Gastrocnemius medialis (tissue), 4 donors: ENCODE measurements at regions not wholly inside any gene's neighbourhood (a gene's known extent, or its start where the extent isn't known, plus 50 kb on each side); places are given as distances from the start of the nearest gene placed in this dataset.

ENCODE experiments used
- ATAC-seq, 2 donors: fragments of 150-250 bp; one replicate each; pipeline ENCODE4 v1.9.1; 2016
- DNase-seq, 2 donors: peaks; one replicate each; pipeline ENCODE4 v3.0.0-alpha.2; 2019
- H3K27ac ChIP-seq, 4 donors: fragments of 200-600 bp; sonication (generic); 1 replicate in 1 of 4; 2 replicates in 3 of 4; pipeline ENCODE4 v1.5.1; 2016 to 2018; ENCODE audit warnings: mild to moderate bottlenecking in 2 of 4, moderate library complexity in 1 of 4
- H3K27me3 ChIP-seq, 3 donors: fragments of 200-600 bp; sonication (generic) in 2 of 3; 1 replicate in 1 of 3; 2 replicates in 2 of 3; pipeline versions ENCODE4 v1.5.1 to v1.6.0; 2016 to 2019; ENCODE audit warnings: mild to moderate bottlenecking in 1 of 3, moderate library complexity in 1 of 3
- H3K36me3 ChIP-seq, 2 donors: fragments of 200-600 bp; sonication (generic) in 1 of 2; one replicate each; pipeline ENCODE4 v1.5.1; 2017 to 2018
- H3K4me1 ChIP-seq, 2 donors: fragments of 200-600 bp; sonication (generic) in 1 of 2; one replicate each; pipeline ENCODE4 v1.5.1; 2016 to 2017; ENCODE audit warnings: mild to moderate bottlenecking in 2 of 2
- H3K4me3 ChIP-seq, 4 donors: fragments of 200-600 bp; sonication (generic) in 3 of 4; 1 replicate in 1 of 4; 2 replicates in 3 of 4; pipeline ENCODE4 v1.5.1; 2016 to 2019; ENCODE audit warnings: mild to moderate bottlenecking in 2 of 4
- H3K9me3 ChIP-seq, 3 donors: fragments of 200-600 bp; sonication (generic) in 2 of 3; 1 replicate in 1 of 3; 2 replicates in 2 of 3; pipeline ENCODE4 v1.5.1; 2016 to 2019
- POLR2A ChIP-seq, 2 donors: fragments of 450-650 bp; IDR thresholded peaks; one replicate each; pipeline ENCODE4 v1.6.1; 2017; ENCODE audit warnings: antibody characterized with exemption in 2 of 2, mild to moderate bottlenecking in 2 of 2, moderate library complexity in 2 of 2
- in situ Hi-C, 4 donors: fragments of 200-750 bp; cut with MboI; loops; one replicate each; pipeline versions ENCODE4 v1.15.0 to v1.8.0; 2017; ENCODE audit warnings: low sequenced_read_pairs in 4 of 4
- intact Hi-C: fragments of 100-400 bp; cut with DNase I; formaldehyde crosslinking; loops from one replicate; pipeline ENCODE4 v1.15.1; 2023; ENCODE audit warnings: low total_unique reads
- TF ChIP-seq, protein P1 (sequence below), 5 experiments: fragments of 450-650 bp in 3 of 5; fragments of 200-600 bp in 2 of 5; sonication (generic) in 2 of 5; IDR thresholded peaks in 4 of 5; conservative IDR thresholded peaks in 1 of 5; 1 replicate in 4 of 5; 2 replicates in 1 of 5; pipeline ENCODE4 v1.5.1; 2016 to 2019; ENCODE audit warnings: antibody characterized with exemption in 5 of 5, mild to moderate bottlenecking in 3 of 5, moderate library complexity in 3 of 5

DNA sequence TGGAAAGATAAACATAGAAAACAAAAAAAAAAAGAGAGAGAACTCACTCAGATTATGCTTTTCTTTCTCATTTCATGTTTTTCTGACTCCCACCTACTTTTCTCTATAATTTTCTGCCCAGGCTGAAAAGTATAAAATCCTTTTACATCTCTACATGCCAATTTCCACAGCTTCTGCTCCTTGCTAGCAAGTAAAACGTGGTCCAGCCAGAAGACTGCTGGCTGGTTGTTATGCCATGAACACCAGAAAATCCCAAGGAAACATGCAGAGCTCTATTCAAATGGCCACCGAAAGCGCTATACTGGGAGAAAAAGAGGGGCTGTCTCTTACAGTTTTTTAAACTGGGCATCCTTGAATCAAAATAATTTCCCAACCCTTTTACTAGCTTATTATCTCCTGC, 512.8 kb upstream of the ID4 start:
- in situ Hi-C loops, result no loop called here
- no peaks in the 10 kb centered on the region for H3K4me1 ChIP-seq
- no peaks in the 10 kb centered on the region for H3K27me3 ChIP-seq
- TF ChIP-seq, protein P1, sequence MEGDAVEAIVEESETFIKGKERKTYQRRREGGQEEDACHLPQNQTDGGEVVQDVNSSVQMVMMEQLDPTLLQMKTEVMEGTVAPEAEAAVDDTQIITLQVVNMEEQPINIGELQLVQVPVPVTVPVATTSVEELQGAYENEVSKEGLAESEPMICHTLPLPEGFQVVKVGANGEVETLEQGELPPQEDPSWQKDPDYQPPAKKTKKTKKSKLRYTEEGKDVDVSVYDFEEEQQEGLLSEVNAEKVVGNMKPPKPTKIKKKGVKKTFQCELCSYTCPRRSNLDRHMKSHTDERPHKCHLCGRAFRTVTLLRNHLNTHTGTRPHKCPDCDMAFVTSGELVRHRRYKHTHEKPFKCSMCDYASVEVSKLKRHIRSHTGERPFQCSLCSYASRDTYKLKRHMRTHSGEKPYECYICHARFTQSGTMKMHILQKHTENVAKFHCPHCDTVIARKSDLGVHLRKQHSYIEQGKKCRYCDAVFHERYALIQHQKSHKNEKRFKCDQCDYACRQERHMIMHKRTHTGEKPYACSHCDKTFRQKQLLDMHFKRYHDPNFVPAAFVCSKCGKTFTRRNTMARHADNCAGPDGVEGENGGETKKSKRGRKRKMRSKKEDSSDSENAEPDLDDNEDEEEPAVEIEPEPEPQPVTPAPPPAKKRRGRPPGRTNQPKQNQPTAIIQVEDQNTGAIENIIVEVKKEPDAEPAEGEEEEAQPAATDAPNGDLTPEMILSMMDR (IDR thresholded peaks at IDR 0.05 in 4 of 5, conservative IDR thresholded peaks at IDR 0.05 in 1 of 5), result no peak
- no peak for TF ChIP-seq POLR2A (IDR thresholded peaks at IDR 0.05)
- intact Hi-C loops, result no loop called here
- DNase-seq (no peak), ATAC-seq (no peak)
- H3K4me3 ChIP-seq, result no peak overlapping the region
- no peaks in the 10 kb centered on the region for H3K36me3 ChIP-seq
- no peaks in the 10 kb centered on the region for H3K9me3 ChIP-seq
- H3K27ac ChIP-seq, result no peak overlapping the region

DNA sequence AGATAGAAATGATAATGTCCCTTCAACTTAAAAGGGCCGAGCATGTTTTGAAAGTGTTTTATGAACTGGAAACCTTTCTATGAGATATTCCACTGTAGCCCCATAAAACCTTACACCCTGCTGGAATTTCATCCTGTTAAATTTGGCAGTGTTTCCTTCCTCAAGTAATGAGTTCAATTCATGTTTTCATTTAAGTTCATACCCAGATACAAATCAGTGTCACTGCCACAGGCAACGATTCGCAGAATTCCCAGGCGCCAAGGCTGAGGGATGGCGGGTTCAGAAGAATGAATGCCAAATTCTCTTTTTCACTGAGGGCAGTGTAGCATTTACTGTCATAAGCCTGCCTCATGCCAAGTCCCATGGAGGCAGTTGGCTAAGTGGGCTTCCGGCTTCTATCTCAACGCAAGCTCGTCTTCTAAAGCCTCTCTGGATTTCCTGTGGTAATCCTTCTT, 511.8 kb upstream of the ID4 start:
- DNase-seq, result no peak
- H3K9me3 ChIP-seq, result no peaks in the 10 kb centered on the region
- no peak overlapping the region for H3K4me3 ChIP-seq
- no peaks in the 10 kb centered on the region for H3K4me1 ChIP-seq
- H3K36me3 ChIP-seq, result no peaks in the 10 kb centered on the region
- intact Hi-C loops, result no loop called here
- no peak overlapping the region for H3K27ac ChIP-seq
- in situ Hi-C loops, result no loop called here
- TF ChIP-seq, protein P1 (IDR thresholded peaks at IDR 0.05 in 4 of 5, conservative IDR thresholded peaks at IDR 0.05 in 1 of 5), result no peak
- no peak for TF ChIP-seq POLR2A (IDR thresholded peaks at IDR 0.05)
- no peak for ATAC-seq
- no peaks in the 10 kb centered on the region for H3K27me3 ChIP-seq

DNA sequence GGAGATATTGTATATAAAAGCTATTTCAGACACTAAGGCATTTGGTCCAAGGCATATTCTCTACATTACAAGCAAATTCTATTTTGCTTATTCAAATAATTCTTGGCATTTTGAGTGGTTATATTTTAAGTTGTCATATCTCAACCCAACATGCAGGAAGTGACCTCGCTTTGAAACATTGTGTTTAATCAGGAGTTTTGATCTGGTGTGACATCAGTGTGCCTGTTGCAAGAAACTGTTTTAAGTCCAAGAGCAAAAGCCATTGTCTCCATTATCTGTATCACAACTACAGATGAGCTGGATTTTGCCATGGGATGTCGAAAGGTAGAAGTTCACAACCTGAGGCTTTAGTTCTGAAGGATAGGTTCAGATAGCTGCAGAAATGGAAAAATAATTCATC, 509.9 kb upstream of the ID4 start:
- intact Hi-C loops (no loop called here), in situ Hi-C loops (no loop called here)
- H3K4me1 ChIP-seq, result no peaks in the 10 kb centered on the region
- no peaks in the 10 kb centered on the region for H3K9me3 ChIP-seq
- no peaks in the 10 kb centered on the region for H3K36me3 ChIP-seq
- no peak overlapping the region for H3K4me3 ChIP-seq
- H3K27me3 ChIP-seq, result no peaks in the 10 kb centered on the region
- no peak for DNase-seq
- TF ChIP-seq POLR2A (IDR thresholded peaks at IDR 0.05), result no peak
- TF ChIP-seq, protein P1 (IDR thresholded peaks at IDR 0.05 in 4 of 5, conservative IDR thresholded peaks at IDR 0.05 in 1 of 5), result no peak
- ATAC-seq, result no peak
- no peak overlapping the region for H3K27ac ChIP-seq

DNA sequence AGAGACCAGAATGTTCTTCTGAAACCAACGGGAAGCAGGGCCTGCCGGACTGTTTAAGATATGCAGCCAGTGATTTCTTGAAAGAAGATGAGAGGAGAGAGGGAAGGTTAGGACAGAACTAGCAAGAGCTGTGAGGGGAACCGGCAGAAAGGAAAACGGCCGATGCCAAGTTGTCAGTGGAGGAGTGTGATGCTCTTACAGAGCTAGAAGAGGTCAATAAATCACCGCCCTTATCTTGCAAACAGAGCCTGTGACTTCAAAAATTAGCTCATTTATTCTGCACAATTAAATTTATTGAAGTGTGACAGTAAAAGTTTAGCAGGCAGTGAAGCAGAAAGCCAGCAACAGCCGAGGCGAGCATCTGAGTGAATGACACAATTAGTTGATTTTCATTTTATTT, 509.5 kb upstream of the ID4 start:
- H3K9me3 ChIP-seq, result no peaks in the 10 kb centered on the region
- ATAC-seq (no peak), DNase-seq (no peak)
- in situ Hi-C loops (no loop called here), intact Hi-C loops (no loop called here)
- TF ChIP-seq, protein P1 (IDR thresholded peaks at IDR 0.05 in 4 of 5, conservative IDR thresholded peaks at IDR 0.05 in 1 of 5), result no peak
- no peak for TF ChIP-seq POLR2A (IDR thresholded peaks at IDR 0.05)
- H3K27me3 ChIP-seq, result no peaks in the 10 kb centered on the region
- H3K27ac ChIP-seq, result no peak overlapping the region
- no peaks in the 10 kb centered on the region for H3K4me1 ChIP-seq
- H3K4me3 ChIP-seq, result no peak overlapping the region
- no peaks in the 10 kb centered on the region for H3K36me3 ChIP-seq

DNA sequence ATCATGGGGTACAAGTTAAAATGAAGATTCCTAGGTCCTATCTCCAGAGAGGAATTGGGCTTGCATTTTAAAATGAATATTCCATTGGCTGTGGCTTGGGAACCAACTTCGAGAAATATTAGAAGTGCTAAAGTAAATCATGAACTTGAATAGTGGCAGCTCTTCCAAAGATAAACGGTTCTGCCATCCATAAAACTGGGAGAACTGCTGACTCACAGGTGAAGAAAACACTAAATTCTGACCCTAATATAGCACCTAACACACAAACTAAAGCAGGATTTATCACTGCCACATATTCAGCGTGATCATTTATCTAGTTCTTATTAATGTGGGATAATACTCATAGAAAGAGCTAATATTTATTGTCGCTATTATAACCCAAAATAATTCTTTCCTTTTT, 508.1 kb upstream of the ID4 start:
- no peak for DNase-seq
- Histone ChIP-seq H3K9me3 (no peaks in the 10 kb centered on the region), H3K4me3 (no peak overlapping the region), H3K27ac (no peak overlapping the region), H3K4me1 (no peaks in the 10 kb centered on the region), H3K27me3 (no peaks in the 10 kb centered on the region), H3K36me3 (no peaks in the 10 kb centered on the region)
- ATAC-seq, result no peak
- intact Hi-C loops, result no loop called here
- TF ChIP-seq POLR2A (IDR thresholded peaks at IDR 0.05), result no peak
- TF ChIP-seq, protein P1 (IDR thresholded peaks at IDR 0.05 in 4 of 5, conservative IDR thresholded peaks at IDR 0.05 in 1 of 5), result no peak
- in situ Hi-C loops, result no loop called here
